ENCODE measurements at regions not wholly inside any gene's neighbourhood (a gene's known extent, or its start where the extent isn't known, plus 50 kb on each side); places are given as distances from the start of the nearest gene placed in this dataset.

DNA sequence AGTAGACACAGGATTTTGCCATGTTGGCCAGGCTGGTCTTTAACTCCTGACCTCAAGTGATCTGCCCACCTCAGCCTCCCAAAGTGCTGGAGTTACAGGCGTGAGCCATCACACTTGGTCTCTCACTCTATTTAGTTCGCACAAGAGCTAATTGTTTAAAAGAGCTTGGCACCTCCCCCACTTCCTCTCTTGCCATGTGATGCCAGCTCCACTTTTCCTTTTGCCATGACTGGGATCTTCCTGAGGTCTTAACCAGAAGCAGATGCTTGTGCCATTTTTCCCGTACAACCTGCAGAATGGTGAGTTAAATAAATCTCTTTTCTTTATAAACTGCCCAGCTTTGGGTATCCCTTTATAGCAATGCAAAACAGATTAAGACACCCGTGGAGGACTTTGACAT, 200.1 kb upstream of the FRMD6 start:
- TF ChIP-seq STAT1 (IDR thresholded peaks at IDR 0.05; ENCODE audit: unreplicated experiment) (no peak), JUNB (IDR thresholded peaks at IDR 0.05; ENCODE audit: unreplicated experiment) (no peak), POLR2AphosphoS5 (IDR thresholded peaks at IDR 0.05; ENCODE audit: low read depth) (no peak)
